CD8-positive, alpha-beta memory T cell (primary cell): ENCODE measurements at regions not wholly inside any gene's neighbourhood (a gene's known extent, or its start where the extent isn't known, plus 50 kb on each side); places are given as distances from the start of the nearest gene placed in this dataset.

Experiments
- CTCF ChIA-PET: fragments of 350-600 bp; sonication (Branson Sonifier 250); formaldehyde crosslinking; loops from one replicate; lab custom pipeline; 2021; ENCODE audit warnings: antibody characterized with exemption; lab: Charles Lee
- POLR2A ChIA-PET: fragments of 350-600 bp; sonication (Branson Sonifier 250); formaldehyde crosslinking; loops from one replicate; lab custom pipeline; 2021; ENCODE audit warnings: antibody characterized with exemption; lab: Charles Lee
- DNase-seq, 5 donors: peaks; one replicate each; pipeline versions ENCODE4 v3.0.0 to v3.0.0-alpha.2; 2020 to 2022; ENCODE audit warnings: mixed read lengths in 1 of 5
- H3K27ac ChIP-seq: one replicate; pipeline ENCODE4 v1.7.0; 2013; ENCODE audit warnings: low read depth, mild to moderate bottlenecking, low read length, moderate library complexity
- H3K27me3 ChIP-seq: 2 replicates; pipeline ENCODE4 v1.7.0; 2013; ENCODE audit warnings: low read length, mild to moderate bottlenecking; ENCODE audit not compliant: insufficient read depth, poor library complexity, severe bottlenecking
- H3K36me3 ChIP-seq: 2 replicates; pipeline ENCODE4 v1.7.0; 2013; ENCODE audit warnings: mild to moderate bottlenecking, low read length, moderate library complexity; ENCODE audit not compliant: insufficient read depth
- H3K4me1 ChIP-seq: 2 replicates; pipeline ENCODE4 v1.7.0; 2013; ENCODE audit warnings: mild to moderate bottlenecking, low read length, moderate library complexity; ENCODE audit not compliant: insufficient read depth
- H3K4me3 ChIP-seq: 2 replicates; pipeline ENCODE4 v1.7.0; 2013; ENCODE audit warnings: mild to moderate bottlenecking, low read length
- H3K9me3 ChIP-seq: 2 replicates; pipeline ENCODE4 v1.7.0; 2013; ENCODE audit warnings: mild to moderate bottlenecking, low read length
- H3K27ac Mint-ChIP-seq, 8 donors: one replicate each; pipeline ENCODE4 v1.8.0; 2020 to 2021; ENCODE audit warnings: mixed read lengths in 8 of 8, mild to moderate bottlenecking in 6 of 8, inconsistent platforms in 3 of 8, moderate library complexity in 3 of 8
- H3K27me3 Mint-ChIP-seq, 2 donors: one replicate each; pipeline ENCODE4 v1.8.0; 2020 to 2021; ENCODE audit warnings: mixed read lengths in 2 of 2, mild to moderate bottlenecking in 1 of 2, moderate library complexity in 1 of 2
- H3K36me3 Mint-ChIP-seq, 3 donors: one replicate each; pipeline ENCODE4 v1.8.0; 2020 to 2021; ENCODE audit warnings: mixed read lengths in 3 of 3, inconsistent platforms in 1 of 3, mild to moderate bottlenecking in 1 of 3
- H3K4me1 Mint-ChIP-seq, 3 donors: one replicate each; pipeline ENCODE4 v1.8.0; 2020 to 2021; ENCODE audit warnings: mixed read lengths in 3 of 3, inconsistent platforms in 1 of 3, mild to moderate bottlenecking in 1 of 3
- H3K4me3 Mint-ChIP-seq, 7 donors: one replicate each; pipeline ENCODE4 v1.8.0; 2020 to 2021; ENCODE audit warnings: mixed read lengths in 7 of 7, mild to moderate bottlenecking in 6 of 7, moderate library complexity in 4 of 7, inconsistent platforms in 2 of 7
- H3K9me3 Mint-ChIP-seq, 5 donors: one replicate each; pipeline ENCODE4 v1.8.0; 2020 to 2022; ENCODE audit warnings: mixed read lengths in 5 of 5, mild to moderate bottlenecking in 3 of 5, moderate library complexity in 2 of 5, inconsistent platforms in 1 of 5

DNA sequence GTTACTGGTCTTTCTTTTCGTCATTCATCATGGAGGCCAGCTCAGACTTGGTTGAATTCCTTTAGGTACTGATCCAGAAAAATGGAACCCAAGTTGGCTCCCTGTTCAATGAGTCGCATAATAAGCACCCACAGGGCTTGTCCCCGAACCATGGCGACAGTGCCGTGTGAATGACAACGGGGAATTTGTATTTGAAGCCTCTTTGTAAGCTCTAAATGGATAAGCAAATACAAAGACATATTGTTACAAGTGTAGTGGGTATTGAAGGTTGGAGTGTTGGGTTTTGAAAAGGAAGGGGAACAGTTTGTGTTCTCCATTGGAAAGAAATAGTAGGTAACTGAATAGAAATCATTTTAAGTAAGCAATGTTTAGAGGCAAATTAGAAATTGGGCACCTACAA, 288.9 kb downstream of the SLC4A3 start:
- Mint-ChIP-seq H3K4me1 (no peaks in the 10 kb centered on the region), H3K36me3 (no peaks in the 10 kb centered on the region), H3K4me3 (no peak overlapping the region), H3K9me3 (peaks cover 0 to 3% (median 0%) of the 10 kb centered on the region in 5 donors), H3K27me3 (no peaks in the 10 kb centered on the region), H3K27ac (no peak overlapping the region)
- ChIA-PET CTCF (no interaction called here), POLR2A (no interaction called here)
- DNase-seq: no peak
- H3K9me3 ChIP-seq: no peaks in the 10 kb centered on the region
- H3K4me3 ChIP-seq: no peak overlapping the region
- H3K36me3 ChIP-seq: no peaks in the 10 kb centered on the region
- no peak overlapping the region for H3K27ac ChIP-seq
- no peaks in the 10 kb centered on the region for H3K4me1 ChIP-seq
- no peaks in the 10 kb centered on the region for H3K27me3 ChIP-seq

DNA sequence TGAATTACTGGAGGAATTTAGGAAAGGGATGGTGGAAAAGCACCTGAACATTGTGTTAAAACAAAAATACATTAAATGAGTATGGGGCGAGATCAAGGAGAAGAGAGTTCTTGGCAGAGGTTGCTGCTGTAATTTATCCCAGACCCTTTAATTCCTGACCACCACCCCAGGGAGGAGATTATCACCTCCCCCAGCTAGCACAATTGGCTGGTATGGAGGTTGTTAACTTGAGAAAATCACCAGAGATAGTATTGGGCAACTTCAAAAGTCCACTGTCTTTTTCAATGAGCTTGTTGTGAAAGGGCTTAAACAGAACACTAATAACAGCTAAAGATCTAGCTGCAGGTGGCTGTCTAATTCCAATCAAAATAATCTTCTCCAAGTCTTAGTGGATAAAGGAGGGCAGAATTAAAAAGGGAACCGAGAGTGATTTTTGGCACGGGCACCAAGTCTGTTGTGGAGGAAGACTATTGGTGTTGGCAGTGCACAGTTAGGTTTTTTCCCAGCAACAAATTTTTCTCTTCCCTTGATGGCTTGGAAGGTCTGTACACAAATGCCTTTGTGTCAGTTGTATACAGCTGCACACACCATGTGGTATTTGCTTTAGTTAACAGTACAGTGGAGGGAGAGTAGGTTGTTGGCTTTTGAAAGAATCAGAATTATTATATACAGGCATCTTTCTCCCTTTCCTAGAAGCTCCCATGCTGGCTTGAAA, 289.5 kb downstream of the SLC4A3 start:
- no peak overlapping the region for H3K4me3 Mint-ChIP-seq
- Histone ChIP-seq H3K27ac (no peak overlapping the region), H3K4me1 (no peaks in the 10 kb centered on the region), H3K36me3 (no peaks in the 10 kb centered on the region), H3K27me3 (no peaks in the 10 kb centered on the region), H3K9me3 (no peaks in the 10 kb centered on the region), H3K4me3 (no peak overlapping the region)
- H3K27me3 Mint-ChIP-seq: no peaks in the 10 kb centered on the region
- no peaks in the 10 kb centered on the region for H3K36me3 Mint-ChIP-seq
- H3K27ac Mint-ChIP-seq: no peak overlapping the region
- DNase-seq: no peak
- ChIA-PET CTCF (no interaction called here), POLR2A (no interaction called here)
- H3K9me3 Mint-ChIP-seq: peaks cover 0 to 3% (median 0%) of the 10 kb centered on the region in 5 donors
- H3K4me1 Mint-ChIP-seq: no peaks in the 10 kb centered on the region

DNA sequence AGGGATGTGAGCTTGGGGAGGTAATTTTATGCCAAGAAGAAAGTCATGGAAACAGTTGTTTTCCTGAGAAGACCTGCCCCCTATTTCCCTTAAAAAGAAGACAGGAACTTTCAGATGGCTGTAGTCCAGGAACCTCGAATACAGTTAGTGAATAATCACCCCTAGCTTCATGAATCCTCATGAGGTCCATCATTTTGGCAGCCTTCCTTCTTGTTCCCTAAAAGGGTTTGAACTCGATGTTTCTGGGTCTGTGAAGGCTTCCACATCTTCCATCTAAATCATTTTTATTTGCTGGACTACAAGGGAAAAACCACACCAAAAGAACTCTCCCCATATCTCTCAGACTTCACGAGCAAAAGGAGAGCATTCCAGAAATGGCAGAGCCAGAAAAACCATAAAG, 290.8 kb downstream of the SLC4A3 start:
- H3K9me3 ChIP-seq: no peaks in the 10 kb centered on the region
- Mint-ChIP-seq H3K27me3 (no peaks in the 10 kb centered on the region), H3K4me1 (no peaks in the 10 kb centered on the region), H3K9me3 (peaks cover 0 to 3% (median 0%) of the 10 kb centered on the region in 5 donors), H3K36me3 (no peaks in the 10 kb centered on the region), H3K27ac (no peak overlapping the region), H3K4me3 (no peak overlapping the region)
- H3K4me1 ChIP-seq: no peaks in the 10 kb centered on the region
- no peak for DNase-seq
- no peak overlapping the region for H3K4me3 ChIP-seq
- ChIA-PET CTCF (no interaction called here), POLR2A (no interaction called here)
- no peak overlapping the region for H3K27ac ChIP-seq
- no peaks in the 10 kb centered on the region for H3K36me3 ChIP-seq
- no peaks in the 10 kb centered on the region for H3K27me3 ChIP-seq

DNA sequence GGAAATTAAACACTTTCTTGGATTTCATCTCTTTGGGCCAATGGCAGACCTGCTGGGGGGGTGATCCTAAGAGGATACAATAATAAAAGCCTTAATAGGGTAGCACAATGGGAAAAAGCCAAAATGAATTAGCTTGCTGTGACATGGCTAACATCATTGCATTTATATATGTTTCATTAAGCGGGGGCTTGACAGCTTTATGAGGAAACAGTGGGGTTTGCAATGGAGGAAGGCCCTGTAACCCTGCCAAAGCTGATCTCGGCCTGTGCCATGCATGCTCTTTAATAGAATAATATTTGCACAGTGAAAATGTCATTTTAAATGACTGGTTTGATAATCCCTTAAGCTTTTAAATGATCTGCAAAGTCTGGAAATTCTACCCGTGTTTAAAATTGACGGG, 291.5 kb downstream of the SLC4A3 start:
- Mint-ChIP-seq H3K4me1 (no peaks in the 10 kb centered on the region), H3K27me3 (no peaks in the 10 kb centered on the region)
- POLR2A ChIA-PET: no interaction called here

DNA sequence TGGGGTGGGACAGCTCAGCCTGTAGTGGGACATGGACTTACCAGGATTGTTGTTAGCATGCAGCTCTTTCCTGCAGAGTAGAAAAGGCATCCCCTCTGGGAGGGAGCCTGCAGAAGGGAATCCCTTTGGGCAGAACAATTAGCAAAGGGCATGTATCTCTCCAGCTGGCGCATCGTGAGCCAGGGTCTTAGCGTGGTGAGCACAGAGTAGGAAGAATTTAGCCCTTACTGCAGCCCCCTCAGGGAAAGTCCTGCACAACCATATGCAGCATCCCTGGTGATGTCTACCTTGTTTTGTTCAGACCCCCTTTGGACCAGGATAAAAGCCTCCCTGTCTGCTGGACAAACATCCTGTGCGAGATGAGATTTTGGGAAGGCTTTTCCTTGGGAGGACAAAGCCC, 292.1 kb downstream of the SLC4A3 start:
- Histone ChIP-seq H3K9me3 (no peaks in the 10 kb centered on the region), H3K27me3 (no peaks in the 10 kb centered on the region), H3K27ac (no peak overlapping the region), H3K4me3 (no peak overlapping the region), H3K36me3 (no peaks in the 10 kb centered on the region), H3K4me1 (no peaks in the 10 kb centered on the region)
- H3K9me3 Mint-ChIP-seq: peaks cover 0 to 3% (median 0%) of the 10 kb centered on the region in 5 donors
- no peak overlapping the region for H3K4me3 Mint-ChIP-seq
- no peaks in the 10 kb centered on the region for H3K4me1 Mint-ChIP-seq
- ChIA-PET CTCF (no interaction called here), POLR2A (no interaction called here)
- DNase-seq: no peak
- H3K36me3 Mint-ChIP-seq: no peaks in the 10 kb centered on the region
- H3K27ac Mint-ChIP-seq: no peak overlapping the region
- H3K27me3 Mint-ChIP-seq: no peaks in the 10 kb centered on the region

More for the DNA sequence above, 291.5 kb downstream of the SLC4A3 start:
- CTCF ChIA-PET: no interaction called here
- Mint-ChIP-seq H3K36me3 (no peaks in the 10 kb centered on the region), H3K9me3 (peaks cover 0 to 3% (median 0%) of the 10 kb centered on the region in 5 donors), H3K27ac (no peak overlapping the region), H3K4me3 (no peak overlapping the region)
- Histone ChIP-seq H3K27me3 (no peaks in the 10 kb centered on the region), H3K27ac (no peak overlapping the region), H3K9me3 (no peaks in the 10 kb centered on the region), H3K4me3 (no peak overlapping the region), H3K4me1 (no peaks in the 10 kb centered on the region), H3K36me3 (no peaks in the 10 kb centered on the region)
- DNase-seq: no peak

DNA sequence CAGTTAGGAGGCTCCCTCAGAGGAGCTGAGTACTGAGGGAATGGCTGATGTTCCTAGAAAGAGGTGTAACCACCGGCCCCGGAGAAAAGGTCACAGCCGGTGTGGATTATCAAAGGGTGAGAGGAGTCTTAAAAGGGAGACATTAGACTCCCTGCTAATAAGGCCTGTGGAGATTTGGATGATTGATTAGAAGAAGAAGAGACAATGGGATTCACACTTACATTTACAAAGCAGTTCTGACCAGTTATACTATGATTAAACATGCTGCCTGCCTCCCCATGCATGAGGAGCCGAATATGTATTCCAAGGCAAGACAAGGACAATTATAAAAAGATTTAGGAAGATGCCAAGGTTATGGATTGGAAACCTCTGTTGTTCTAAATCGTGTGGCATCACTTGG, 302.4 kb downstream of the SLC4A3 start:
- CTCF ChIA-PET: no interaction called here
- DNase-seq: no peak
- POLR2A ChIA-PET: no interaction called here
- Histone ChIP-seq H3K27ac (no peak overlapping the region), H3K4me1 (no peaks in the 10 kb centered on the region), H3K4me3 (no peak overlapping the region), H3K27me3 (no peaks in the 10 kb centered on the region), H3K9me3 (no peaks in the 10 kb centered on the region), H3K36me3 (no peaks in the 10 kb centered on the region)
- Mint-ChIP-seq H3K36me3 (peaks cover 0 to 3% (median 0%) of the 10 kb centered on the region in 3 donors), H3K27ac (no peak overlapping the region), H3K4me1 (no peaks in the 10 kb centered on the region), H3K4me3 (no peak overlapping the region), H3K27me3 (peaks cover 2 to 8% of the 10 kb centered on the region in 2 donors), H3K9me3 (peaks cover 0 to 4% (median 0%) of the 10 kb centered on the region in 5 donors)

DNA sequence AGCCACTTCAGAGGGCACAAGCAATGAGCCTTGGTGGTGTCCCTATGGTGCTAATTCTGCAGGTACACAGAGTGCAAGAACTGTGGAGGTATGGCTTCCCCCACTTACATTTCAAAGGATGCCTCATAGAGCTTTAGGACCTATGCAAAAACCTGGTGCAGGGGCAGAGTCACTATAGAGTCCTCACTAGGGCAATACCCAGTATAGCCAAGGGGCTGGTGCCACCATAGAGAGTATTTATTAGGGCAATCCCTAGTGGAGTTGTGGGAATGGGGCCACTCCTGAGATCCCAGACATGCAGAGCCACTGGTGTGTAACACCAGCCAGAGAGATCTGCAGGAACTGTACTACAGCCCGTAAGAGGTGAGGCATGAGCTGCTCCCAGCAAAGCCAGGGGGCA, 312.2 kb downstream of the SLC4A3 start:
- CTCF ChIA-PET: no interaction called here
- no peaks in the 10 kb centered on the region for H3K4me1 ChIP-seq
- Mint-ChIP-seq H3K27ac (no peak overlapping the region), H3K9me3 (peaks cover 0 to 5% (median 2%) of the 10 kb centered on the region in 5 donors), H3K36me3 (no peaks in the 10 kb centered on the region), H3K4me1 (no peaks in the 10 kb centered on the region), H3K27me3 (peaks cover 0 to 5% of the 10 kb centered on the region in 2 donors), H3K4me3 (no peak overlapping the region)
- no peak for DNase-seq
- H3K9me3 ChIP-seq: no peaks in the 10 kb centered on the region
- H3K36me3 ChIP-seq: no peaks in the 10 kb centered on the region
- POLR2A ChIA-PET: no interaction called here
- H3K27me3 ChIP-seq: no peaks in the 10 kb centered on the region
- H3K4me3 ChIP-seq: no peak overlapping the region
- no peak overlapping the region for H3K27ac ChIP-seq

DNA sequence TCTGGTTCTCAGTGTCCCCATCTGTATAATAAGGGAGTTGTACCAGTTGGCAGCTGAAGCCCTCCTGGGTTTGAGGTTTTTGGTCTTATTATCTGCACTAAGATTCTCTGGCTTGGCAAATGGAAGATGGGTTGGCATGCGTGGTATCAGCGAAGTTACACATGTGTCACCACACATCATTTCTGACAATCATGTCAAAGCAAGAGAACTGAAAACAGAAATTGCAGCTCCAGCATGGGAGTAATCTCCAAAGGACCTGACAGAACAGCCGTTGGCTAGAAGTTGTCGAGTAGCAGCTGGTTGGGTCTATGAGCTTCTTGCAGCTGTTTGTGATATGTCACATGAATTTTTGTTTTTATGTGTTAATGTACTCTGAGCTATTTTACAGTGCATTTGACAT, 317.4 kb downstream of the SLC4A3 start:
- CTCF ChIA-PET: no interaction called here
- no peak for DNase-seq
- Histone ChIP-seq H3K4me1 (no peaks in the 10 kb centered on the region), H3K27me3 (no peaks in the 10 kb centered on the region), H3K9me3 (no peaks in the 10 kb centered on the region), H3K36me3 (no peaks in the 10 kb centered on the region), H3K27ac (no peak overlapping the region), H3K4me3 (no peak overlapping the region)
- Mint-ChIP-seq H3K27ac (no peak overlapping the region), H3K9me3 (peaks cover 0 to 7% (median 0%) of the 10 kb centered on the region in 5 donors), H3K36me3 (no peaks in the 10 kb centered on the region), H3K4me3 (no peak overlapping the region), H3K4me1 (no peaks in the 10 kb centered on the region), H3K27me3 (peaks cover 0 to 14% of the 10 kb centered on the region in 2 donors)
- POLR2A ChIA-PET: no interaction called here
